HG02759 (cell line): ENCODE measurements at regions not wholly inside any gene's neighbourhood (a gene's known extent, or its start where the extent isn't known, plus 50 kb on each side); places are given as distances from the start of the nearest gene placed in this dataset.

Experiments
- ATAC-seq: cut with Tn5 transposase; IDR thresholded peaks from one replicate; pipeline ENCODE4 v1.9.1; 2021; ENCODE audit warnings: mild to moderate bottlenecking, moderate library complexity; ENCODE audit not compliant: unreplicated experiment

DNA sequence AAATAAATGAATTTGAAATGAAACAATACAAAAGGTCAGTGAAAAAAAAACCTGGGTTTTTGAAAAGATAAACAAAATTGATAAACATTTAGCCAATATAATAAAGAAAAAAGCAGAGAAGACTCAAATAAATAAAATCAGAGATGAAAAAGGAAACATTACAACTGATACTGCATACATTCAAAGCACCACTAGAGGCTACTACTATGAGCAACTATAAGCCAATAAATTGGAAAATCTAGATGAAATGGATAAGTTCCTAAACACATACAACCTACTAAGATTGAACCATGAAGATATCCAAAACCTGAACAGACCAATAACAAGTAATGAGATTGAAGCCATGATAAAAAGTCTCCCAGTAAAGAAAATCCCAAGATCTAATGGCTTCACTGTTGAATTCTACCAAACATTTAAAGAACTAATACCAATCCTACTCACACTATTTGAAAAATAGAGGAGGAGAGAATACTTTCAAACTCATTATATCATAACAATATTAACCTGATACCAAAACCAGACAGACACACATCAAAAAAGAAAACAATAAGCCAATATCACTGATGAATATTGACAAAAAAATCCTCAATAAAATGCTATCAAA, 80.8 kb upstream of the CERS6 start:
- no peak for ATAC-seq

- no peak for ATAC-seq
Observed at GRCh38 chr2:168378960-168379669, 77.0 kb upstream of the CERS6 start.

DNA sequence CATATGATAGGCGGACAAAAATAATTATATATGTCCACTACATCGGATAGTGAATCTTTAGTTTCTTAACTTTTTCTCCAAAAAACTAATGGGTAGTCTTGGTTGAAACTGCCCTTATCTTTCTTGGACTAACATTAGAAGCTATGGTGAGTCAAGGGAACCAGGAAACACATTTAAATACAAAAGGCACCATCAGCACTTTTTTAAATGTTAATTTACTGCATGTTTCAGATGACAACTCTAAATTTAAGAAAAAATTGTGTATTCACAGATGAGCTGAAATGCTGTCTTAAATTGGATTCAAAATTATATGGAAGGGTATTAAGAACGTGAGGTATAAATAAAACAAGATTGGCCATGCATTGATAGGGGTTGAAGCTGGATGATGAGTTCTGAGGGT, 75.6 kb upstream of the CERS6 start:
- no peak for ATAC-seq

GRCh38 chr2:168392024-168392423, 64.0 kb upstream of the CERS6 start:
- ATAC-seq: no peak

GRCh38 chr2:168392797-168393196, 63.3 kb upstream of the CERS6 start:
- ATAC-seq: no peak

DNA sequence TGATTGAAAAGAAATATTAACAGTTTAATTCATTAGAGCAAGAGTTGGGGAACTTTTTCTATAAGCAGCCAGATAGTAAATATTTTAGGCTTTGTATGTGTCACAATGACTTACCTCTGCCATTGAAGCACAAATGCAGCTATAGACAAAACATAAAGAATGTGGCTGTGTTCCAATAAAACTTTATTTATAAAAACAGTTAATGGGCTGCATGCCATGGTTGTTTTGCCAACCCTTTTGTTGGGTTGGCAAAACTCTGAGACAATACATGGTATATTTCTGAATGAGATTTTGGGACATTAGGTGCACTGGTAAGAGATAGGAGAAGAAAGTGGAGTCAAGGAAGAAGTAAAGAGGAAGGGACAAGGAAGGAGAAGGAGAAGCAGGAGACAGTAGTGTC, 61.8 kb upstream of the CERS6 start:
- no peak for ATAC-seq

DNA sequence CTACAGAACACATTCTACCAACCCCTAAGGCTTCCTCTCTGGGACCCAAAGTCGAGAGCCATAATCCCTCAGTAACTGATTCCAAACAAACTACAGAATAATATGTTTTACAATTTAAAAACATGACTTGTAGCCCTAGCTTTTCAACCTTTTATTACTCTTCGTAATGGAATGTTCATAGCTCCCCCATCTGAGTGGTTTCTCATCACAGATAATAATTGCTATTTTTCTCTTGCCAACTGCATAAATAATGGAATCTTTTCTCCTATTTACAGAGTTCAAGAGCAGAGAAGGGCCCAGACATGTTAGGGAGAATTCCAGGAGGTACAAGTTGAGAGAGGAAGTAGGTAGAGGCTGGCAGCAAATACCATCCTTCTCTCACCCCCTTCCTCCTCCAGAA, 59.9 kb upstream of the CERS6 start:
- no peak for ATAC-seq

- no peak for ATAC-seq
Observed at GRCh38 chr2:168397629-168398028, 58.4 kb upstream of the CERS6 start.

- ATAC-seq: no peak
Observed at GRCh38 chr2:168401048-168401556, 55.0 kb upstream of the CERS6 start.

DNA sequence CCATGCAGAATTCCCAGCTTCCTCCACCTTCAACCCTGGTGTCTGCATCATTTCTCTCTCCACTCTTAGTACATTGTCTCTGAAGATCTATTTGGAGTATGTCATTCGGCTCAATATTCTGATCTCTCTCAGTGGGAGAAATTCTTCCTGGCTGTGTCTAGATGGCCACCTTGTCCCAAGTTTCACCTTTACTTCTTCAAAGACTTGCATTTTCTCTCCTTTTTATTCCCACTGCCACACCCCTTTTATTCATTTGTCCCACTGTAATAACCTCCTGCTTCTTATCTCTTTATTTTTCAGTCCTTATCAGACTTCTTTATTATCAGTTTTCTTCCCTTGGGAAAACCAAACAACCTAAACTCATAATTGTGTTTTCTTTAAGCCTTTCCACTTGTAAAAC, 54.3 kb upstream of the CERS6 start:
- ATAC-seq: no peak

GRCh38 chr2:168402531-168402930, 53.5 kb upstream of the CERS6 start:
- no peak for ATAC-seq

GRCh38 chr2:168403736-168404135, 52.3 kb upstream of the CERS6 start:
- ATAC-seq: no peak

DNA sequence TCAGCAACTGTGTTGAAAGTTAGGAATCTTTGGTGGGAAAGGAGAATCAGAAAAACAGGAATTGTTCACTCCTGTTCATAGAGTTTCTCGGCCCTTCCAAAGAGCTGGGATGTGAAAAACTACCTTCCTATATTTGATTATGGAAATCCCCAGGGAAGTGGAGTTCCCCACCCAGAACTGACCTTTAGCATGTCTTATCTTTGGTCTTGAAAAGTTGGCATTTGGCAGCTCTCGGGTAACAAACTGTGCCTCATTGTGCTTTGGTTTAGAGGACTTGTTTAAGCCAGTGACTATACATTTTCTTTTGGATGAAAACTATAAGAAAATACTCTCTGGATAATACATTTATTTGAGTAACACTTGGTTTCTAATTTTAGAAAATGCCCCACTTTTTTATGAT, 51.3 kb upstream of the CERS6 start:
- ATAC-seq: no peak
